NCI-H2029 treated with DMSO at 0.1 percent for 48 hours (cell line): ENCODE measurements at regions not wholly inside any gene's neighbourhood (a gene's known extent, or its start where the extent isn't known, plus 50 kb on each side); places are given as distances from the start of the nearest gene placed in this dataset.

Experiments
- DNase-seq: peaks from one replicate; lab custom pipeline; 2025; lab: John Stamatoyannopoulos, UW

DNA sequence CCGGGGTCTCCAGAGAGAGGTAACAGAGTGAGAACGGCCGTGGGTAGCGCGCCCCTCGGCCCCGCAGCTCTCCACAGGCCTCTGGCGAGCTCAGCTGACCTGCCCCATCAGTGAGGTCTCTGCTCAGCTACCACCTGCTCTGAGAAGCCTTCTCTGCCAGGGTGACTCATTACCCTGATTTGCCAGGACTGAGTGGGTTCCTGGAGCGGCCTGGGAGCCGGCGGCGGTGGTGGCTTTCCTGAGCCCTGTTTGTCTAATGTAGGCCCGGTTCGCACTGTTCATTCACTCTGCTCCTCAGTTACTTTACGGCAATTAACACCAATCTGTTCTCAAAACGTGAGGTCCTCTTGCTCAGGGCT lies 351.0 kb upstream of the B3GAT1 start:
- no peak for DNase-seq

DNA sequence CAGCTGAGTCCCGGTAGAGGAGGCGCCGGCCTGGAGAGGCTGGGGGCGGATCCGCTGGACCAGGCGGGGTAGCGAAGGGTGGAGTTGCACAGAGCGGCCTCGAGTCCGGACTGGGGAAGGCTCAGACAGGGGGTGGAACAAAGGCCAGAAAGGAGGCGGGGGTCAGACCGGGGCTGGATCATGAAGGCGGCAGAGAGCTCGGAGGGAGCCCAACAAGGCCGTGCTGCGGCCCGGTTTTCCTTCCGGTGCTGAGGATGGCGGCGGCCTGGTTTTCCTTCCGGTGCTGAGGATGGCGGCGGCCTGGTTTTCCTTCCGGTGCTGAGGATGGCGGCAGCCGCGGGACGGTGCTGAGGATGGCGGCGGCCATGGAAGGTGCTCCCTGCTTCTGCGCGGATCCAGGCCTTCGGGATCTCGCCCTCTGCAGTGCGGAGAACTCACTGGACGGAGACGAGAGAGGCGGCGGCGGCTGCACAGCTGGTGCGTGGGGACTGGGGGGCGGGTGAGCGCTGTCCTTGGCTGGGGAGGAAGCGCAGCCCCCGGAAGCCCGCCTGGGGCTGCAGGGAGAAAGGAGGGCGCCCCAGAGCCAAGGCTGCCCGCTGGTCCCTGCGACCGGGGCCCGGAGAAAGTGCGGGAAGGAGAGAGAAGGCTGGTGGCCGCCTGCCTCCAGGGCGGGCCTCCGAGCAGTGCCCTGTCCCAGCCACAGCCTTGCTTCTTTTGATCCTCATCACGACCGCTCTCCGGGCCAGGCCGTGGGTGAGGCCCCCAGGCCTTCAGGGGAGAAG lies 350.4 kb upstream of the B3GAT1 start:
- no peak for DNase-seq

DNA sequence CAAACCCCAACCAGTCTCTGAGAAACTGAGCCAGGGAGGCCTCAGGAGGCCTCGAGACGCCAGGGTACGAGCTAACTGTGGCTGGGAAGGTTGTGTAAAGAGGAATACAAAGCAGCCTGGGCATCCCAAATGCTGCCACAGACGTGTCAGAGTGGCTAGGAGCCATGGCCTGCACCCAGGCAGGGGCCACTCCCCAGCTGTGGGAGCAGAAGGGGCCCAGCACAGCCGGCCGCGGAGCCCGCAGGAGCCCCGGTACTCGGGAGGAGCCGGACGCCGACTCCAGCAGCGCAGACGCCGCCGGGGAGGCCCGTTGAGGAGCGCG lies 349.8 kb upstream of the B3GAT1 start:
- no peak for DNase-seq

DNA sequence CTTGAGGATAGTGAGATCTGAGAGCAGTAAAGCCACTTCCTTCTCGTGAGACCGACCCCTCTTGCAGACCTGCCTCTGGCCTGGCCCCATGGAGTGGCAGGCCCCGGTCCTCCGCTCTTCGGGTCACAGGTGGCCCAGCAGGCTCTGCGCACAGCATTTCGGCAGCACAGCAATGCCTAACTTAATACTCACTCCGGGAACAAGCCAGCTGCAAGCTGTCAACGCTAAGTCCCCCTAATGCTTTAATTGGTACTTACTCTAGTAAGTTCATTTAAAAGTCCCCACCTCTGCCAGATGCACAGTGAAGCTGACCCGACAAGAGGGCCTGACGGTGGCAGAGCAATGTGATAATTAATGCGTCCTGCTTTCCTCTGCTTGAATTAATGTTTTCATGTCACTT lies 349.3 kb upstream of the B3GAT1 start:
- no peak for DNase-seq

- DNase-seq, result no peak
Observed at GRCh38 chr11:134760957-134761356, 348.9 kb upstream of the B3GAT1 start.

GRCh38 chr11:134760299-134760698 lies 348.3 kb upstream of the B3GAT1 start:
- no peak for DNase-seq

- no peak for DNase-seq
Observed at GRCh38 chr11:134759855-134760254, 347.8 kb upstream of the B3GAT1 start.

DNA sequence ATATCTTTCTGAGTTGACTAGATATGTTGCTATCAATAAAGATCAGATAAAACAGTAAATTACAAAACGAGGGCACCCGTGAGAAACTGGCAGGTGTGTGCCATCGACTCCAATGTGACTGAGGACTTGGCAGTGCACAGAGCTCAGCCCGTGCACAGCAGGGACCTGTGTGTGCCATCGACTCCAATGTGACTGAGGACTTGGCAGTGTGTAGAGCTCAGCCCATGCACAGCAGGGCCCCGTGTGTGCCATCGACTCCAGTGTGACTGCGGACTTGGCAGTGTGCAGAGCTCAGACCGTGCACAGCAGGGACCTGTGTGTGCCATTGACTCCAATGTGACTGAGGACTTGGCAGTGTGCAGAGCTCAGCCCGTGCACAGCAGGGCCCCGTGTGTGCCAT lies 347.2 kb upstream of the B3GAT1 start:
- no peak for DNase-seq

- no peak for DNase-seq
Observed at GRCh38 chr11:134758342-134758931, 346.4 kb upstream of the B3GAT1 start.

DNA sequence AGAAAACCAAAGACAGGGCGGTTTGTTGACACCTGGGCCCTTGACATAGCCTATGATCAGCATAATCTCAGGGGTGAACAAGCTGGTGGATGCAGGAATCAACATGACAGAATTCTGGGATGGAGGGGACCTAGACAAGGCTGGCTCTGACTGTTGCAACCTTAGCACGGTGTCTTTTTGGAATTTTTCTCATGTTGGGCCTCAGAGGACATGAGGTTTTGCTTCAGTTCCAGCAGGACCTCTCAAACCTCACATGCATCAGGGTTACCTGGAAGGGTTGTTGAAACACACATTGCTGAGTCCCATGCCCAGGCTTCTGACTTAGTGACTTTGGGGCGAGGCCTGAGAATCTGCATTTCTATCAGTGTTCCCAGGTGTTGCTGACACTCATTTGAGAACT lies 345.6 kb upstream of the B3GAT1 start:
- no peak for DNase-seq

GRCh38 chr11:134756811-134757540 lies 344.9 kb upstream of the B3GAT1 start:
- DNase-seq, result no peak

DNA sequence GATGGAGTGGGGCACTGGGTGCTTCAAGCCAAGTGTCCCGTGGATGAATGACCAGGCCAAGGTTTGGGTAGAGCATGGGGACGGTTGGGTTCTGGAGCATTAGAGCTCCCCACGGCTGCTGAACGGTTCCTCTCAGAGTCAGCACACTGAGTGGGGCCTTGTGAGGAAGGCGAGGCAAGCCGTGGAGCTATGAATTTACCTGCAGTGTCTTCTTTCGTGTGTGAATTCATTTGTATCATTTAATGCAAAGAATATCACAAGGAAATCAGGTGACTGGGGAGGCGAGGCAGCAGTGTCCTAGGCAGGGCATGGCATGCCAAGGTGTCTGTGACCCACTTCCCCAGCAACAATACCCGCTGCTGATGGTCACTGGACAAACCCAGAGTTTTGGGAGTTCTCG lies 343.5 kb upstream of the B3GAT1 start:
- DNase-seq, result no peak

DNA sequence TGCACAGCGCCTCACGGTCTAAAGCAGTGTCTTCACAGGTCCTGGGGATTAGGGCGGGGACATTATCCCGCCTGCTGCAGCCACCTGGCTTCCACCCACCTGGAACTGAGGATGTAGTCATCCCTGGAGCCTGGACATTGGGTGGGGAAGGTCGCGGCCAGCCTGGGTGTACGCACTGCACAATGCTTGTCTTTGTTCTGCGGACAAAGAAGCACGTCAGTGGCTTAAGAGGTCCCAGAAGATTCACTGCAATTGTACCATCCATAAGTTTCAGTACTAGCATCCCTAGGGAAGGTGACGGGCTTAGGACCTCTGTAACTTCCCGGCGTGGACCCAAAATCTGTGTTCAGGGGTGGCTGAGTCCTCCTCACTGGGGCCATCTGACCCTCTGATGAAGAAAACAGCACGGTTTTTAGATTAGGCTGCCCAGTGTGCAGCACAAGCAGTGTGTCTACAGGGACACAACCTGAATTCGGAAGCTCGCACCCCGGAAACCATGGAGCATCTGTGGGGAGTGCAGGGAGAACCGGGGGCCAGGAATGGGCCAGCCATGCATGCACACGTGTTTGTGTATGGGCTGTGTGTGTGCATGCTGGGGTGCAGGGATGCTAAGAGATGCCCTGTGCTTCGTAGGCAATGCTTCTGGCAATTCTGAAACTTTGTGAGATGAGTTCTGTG lies 342.6 kb upstream of the B3GAT1 start:
- no peak for DNase-seq

- no peak for DNase-seq
Observed at GRCh38 chr11:134753771-134754520, 341.9 kb upstream of the B3GAT1 start.

DNA sequence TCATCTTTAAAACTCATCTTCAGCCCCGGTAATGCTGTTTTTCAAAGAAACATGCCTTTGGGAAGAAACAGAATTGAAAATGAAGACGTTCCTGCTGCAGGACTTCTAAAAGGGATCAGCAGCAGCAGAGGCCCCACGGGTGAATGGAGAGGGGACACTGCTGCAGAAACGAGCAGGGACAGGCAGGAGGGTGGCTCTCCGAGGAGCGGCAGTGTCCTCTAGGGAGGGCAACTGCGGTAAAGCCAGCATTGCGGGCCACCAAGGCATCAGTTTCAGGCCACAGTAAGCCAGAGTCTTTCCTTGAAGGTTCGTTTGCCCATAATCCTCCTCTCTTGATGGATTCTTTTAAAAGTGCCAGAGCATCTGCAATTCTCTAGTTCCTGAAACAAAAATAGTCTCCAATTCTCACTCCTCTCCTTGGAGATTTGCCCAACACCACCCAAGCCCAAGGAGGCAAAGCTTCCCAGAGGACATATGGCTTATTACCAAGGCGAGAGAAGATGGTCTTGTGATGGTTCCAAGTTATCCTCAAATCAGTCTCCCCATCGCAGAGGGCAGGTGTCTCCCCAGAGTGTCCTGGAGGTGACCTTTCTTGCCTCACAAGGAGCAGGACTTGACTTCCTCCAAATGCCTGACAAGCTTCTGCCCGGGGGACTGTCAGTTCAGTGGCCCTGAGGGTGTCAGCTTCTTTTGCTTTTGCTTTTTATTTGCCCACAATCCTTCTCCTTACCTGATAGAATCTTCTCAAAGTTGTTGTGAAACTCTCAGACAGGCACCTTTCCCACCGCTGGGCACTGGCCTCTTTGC lies 341.1 kb upstream of the B3GAT1 start:
- DNase-seq, result no peak

DNA sequence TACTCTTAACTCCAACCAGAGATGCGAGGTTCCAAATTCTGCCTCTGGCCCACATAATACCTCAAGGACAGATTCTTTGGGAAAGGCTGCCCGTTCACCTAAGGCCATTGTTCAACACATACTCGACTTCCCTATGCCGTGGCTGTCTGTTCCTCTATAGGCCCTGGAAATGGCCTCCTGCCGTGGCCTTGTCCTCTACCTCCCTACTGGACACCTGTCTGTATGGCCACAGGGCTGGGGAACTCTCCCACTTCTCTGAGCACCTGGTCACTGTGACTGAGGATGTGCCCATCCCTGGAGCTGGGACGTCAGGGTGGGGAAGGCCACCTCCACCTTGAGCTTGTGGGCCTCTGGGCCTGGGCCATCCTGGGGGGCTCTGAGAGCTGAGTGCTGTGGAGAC lies 340.5 kb upstream of the B3GAT1 start:
- no peak for DNase-seq

DNA sequence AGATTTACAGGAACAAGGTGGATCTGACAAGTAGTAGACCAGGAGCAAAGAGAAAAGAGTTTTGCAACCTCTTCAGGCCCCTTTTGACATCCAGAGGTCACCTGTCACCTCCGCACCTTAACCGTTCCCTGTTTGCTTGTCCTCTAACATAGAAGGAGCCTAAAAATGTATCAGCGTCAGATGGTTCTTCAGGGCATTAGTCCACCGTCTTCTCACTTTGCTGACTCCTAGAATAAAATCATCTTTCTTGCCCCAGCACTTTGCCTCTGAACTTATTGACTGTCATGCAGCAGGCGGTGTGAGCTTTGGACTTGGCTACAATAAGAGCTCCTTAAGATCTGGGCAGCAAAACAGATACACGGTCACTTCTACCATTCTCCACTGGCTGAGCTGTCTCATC lies 339.7 kb upstream of the B3GAT1 start:
- DNase-seq, result no peak

DNA sequence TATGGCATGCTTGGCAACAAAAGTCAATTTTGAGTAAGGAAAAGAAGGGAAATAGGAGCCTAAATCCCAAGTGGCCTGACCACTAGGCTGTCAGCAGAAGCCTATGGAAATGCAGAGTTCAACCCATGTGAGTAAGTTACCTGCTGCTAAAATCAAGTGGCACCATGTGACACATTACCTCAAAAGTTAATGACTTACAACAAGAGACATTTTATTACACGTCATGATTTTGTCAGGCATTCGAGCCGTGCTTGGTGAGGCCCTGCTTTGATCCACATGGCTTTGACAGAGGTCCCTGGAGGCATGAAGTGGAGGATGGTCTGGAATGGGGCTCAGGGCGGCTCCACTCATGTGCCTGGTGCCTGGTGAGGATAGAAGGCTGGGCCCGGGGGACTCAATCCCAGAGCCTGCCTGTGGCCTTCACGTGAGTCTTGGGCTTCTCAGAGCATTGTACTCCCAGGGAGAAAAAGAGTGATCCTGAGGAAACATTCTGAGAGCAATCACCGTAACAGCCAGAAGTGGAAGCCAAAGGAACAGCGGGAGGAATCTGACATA lies 339.1 kb upstream of the B3GAT1 start:
- DNase-seq, result no peak

- no peak for DNase-seq
Observed at GRCh38 chr11:134750619-134751018, 338.6 kb upstream of the B3GAT1 start.

DNA sequence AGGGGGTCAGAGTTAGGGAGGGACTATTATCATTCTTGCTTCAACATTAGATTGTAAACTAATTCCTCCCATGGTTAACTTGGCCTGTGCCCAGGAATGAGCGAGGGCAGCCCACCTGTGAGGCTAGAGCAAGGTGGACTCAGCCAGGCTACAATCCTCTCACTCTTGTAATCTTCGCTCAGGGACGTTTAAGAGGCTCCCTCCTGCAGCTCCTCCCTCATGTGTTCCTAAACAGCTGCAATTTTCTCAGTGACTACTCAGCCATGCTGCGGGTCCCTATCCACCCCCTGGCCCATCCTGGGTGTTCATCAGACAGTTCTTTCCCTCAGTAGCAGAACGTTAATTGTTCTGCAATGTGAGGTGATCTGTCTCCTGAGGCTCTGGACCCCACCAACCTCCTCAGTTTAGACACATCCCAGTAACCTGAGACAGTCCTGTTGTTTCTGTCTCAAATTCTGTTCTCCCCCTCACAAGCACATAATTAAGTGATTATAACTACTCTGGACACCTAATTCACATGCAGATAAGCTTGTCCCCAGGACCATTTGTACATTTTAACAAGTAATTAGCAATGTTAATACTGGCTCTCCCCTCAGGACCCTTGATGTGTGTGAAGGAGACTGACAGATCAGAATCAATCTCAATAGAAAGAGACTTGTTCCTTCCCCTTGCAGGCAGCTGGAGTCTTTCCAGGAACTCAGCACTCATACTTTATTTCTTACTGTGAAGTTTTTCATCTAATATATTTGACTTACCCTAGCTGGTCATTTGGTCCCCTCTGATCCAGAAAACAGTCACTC lies 337.2 kb upstream of the B3GAT1 start:
- no peak for DNase-seq
